ENCODE measurements at regions not wholly inside any gene's neighbourhood (a gene's known extent, or its start where the extent isn't known, plus 50 kb on each side); places are given as distances from the start of the nearest gene placed in this dataset.

DNA sequence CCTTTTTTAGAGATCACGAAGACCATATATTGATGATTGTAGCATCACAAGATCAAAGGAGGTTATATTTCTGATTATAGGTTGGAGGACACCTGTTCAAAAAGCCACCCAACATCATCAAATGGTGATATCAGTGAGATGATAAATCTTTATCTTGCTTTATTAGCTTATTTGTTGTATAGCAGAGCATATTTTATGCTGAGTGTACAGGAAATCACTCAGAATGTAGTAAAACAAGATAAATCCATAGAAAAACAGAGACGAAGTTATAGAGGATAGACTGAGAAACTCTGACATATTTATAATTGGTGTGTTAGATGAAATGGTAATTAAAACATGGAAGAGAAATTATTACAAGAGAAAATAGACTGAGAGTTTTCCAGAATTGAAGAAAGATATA lies 69.8 kb upstream of the DMAC1 start:
- H3K4me3 Mint-ChIP-seq: no peak overlapping the region
- no peaks in the 10 kb centered on the region for H3K9me3 Mint-ChIP-seq
- no peaks in the 10 kb centered on the region for H3K4me1 Mint-ChIP-seq (ENCODE audit: unreplicated experiment)
- TF ChIP-seq, protein P1, sequence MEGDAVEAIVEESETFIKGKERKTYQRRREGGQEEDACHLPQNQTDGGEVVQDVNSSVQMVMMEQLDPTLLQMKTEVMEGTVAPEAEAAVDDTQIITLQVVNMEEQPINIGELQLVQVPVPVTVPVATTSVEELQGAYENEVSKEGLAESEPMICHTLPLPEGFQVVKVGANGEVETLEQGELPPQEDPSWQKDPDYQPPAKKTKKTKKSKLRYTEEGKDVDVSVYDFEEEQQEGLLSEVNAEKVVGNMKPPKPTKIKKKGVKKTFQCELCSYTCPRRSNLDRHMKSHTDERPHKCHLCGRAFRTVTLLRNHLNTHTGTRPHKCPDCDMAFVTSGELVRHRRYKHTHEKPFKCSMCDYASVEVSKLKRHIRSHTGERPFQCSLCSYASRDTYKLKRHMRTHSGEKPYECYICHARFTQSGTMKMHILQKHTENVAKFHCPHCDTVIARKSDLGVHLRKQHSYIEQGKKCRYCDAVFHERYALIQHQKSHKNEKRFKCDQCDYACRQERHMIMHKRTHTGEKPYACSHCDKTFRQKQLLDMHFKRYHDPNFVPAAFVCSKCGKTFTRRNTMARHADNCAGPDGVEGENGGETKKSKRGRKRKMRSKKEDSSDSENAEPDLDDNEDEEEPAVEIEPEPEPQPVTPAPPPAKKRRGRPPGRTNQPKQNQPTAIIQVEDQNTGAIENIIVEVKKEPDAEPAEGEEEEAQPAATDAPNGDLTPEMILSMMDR (conservative IDR thresholded peaks at IDR 0.05): no peak
- no peaks in the 10 kb centered on the region for H3K36me3 Mint-ChIP-seq
- DNase-seq (ENCODE audit: extremely low spot score, unreplicated experiment): no peak
- no peaks in the 10 kb centered on the region for H3K27me3 Mint-ChIP-seq
- no peak overlapping the region for H3K27ac Mint-ChIP-seq

DNA sequence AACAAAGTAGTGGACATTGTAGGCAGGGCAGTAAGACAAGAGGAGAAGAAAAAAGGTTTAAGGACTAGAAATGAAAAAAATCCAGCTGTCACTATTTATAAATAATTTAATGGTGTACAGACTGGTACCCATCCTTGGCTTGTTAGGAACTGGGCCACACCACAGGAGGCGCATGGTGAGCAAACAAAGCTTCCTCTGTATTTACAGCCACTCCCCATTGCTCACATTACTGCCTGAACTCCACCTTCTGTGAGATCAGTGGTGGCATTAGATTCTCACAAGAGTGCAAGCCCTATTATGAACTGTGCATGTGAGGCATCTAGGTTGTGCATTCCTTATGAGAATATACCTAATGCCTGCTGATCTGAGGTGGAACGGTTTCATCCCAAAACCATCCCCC lies 62.6 kb upstream of the DMAC1 start:
- Mint-ChIP-seq H3K36me3 (no peaks in the 10 kb centered on the region), H3K27ac (no peak overlapping the region), H3K4me1 (ENCODE audit: unreplicated experiment) (peaks cover 10% of the 10 kb centered on the region), H3K27me3 (peaks cover 3% of the 10 kb centered on the region), H3K9me3 (no peaks in the 10 kb centered on the region), H3K4me3 (no peak overlapping the region)
- DNase-seq (ENCODE audit: extremely low spot score, unreplicated experiment): no peak
- TF ChIP-seq, protein P1 (conservative IDR thresholded peaks at IDR 0.05): no peak

DNA sequence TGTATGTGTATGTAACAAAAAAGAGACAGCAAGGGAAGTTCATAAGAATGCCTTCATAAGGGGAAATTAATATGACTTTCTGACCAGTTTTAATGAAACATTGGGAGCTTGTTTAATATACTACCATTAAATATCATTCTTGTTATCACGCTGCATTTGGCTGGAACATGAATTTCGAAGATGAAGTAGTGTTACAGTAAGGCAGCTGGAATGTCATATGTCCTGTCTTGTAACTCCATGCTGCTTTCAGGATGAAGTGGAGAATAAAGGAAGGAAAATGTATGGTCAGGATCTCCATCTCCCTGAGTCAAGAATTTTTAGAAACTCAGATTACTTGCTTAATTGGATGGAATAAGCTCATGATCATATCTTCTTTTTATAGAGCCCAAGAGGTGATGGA lies 61.5 kb upstream of the DMAC1 start:
- no peaks in the 10 kb centered on the region for H3K36me3 Mint-ChIP-seq
- H3K4me3 Mint-ChIP-seq: no peak overlapping the region
- peaks cover 10% of the 10 kb centered on the region for H3K4me1 Mint-ChIP-seq (ENCODE audit: unreplicated experiment)

DNA sequence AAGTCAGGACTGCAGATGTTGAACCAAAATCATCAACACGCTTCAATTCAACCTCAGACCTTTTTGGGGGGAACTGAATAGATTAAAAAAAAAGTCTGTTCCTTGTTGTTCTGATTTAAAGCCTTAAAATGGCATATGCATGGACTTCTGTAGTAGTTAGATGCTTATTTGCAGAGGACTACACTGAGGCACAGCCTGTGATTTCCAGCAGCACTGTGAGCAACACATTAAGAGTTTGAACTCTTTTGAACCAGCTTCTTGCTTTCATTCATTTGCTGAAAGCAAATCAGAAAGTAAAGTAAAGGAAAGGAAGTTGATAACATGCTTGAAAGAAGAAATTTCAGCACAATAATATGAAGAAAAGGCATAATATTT lies 60.7 kb upstream of the DMAC1 start:
- Mint-ChIP-seq H3K9me3 (no peaks in the 10 kb centered on the region), H3K4me3 (no peak overlapping the region), H3K27ac (no peak overlapping the region), H3K4me1 (ENCODE audit: unreplicated experiment) (peaks cover 10% of the 10 kb centered on the region), H3K27me3 (peaks cover 3% of the 10 kb centered on the region), H3K36me3 (no peaks in the 10 kb centered on the region)
- TF ChIP-seq, protein P1 (conservative IDR thresholded peaks at IDR 0.05): no peak
- DNase-seq (ENCODE audit: extremely low spot score, unreplicated experiment): no peak

More for the DNA sequence above, 61.5 kb upstream of the DMAC1 start:
- peaks cover 3% of the 10 kb centered on the region for H3K27me3 Mint-ChIP-seq
- TF ChIP-seq, protein P1 (conservative IDR thresholded peaks at IDR 0.05): no peak
- no peak overlapping the region for H3K27ac Mint-ChIP-seq
- H3K9me3 Mint-ChIP-seq: no peaks in the 10 kb centered on the region
- DNase-seq (ENCODE audit: extremely low spot score, unreplicated experiment): no peak

DNA sequence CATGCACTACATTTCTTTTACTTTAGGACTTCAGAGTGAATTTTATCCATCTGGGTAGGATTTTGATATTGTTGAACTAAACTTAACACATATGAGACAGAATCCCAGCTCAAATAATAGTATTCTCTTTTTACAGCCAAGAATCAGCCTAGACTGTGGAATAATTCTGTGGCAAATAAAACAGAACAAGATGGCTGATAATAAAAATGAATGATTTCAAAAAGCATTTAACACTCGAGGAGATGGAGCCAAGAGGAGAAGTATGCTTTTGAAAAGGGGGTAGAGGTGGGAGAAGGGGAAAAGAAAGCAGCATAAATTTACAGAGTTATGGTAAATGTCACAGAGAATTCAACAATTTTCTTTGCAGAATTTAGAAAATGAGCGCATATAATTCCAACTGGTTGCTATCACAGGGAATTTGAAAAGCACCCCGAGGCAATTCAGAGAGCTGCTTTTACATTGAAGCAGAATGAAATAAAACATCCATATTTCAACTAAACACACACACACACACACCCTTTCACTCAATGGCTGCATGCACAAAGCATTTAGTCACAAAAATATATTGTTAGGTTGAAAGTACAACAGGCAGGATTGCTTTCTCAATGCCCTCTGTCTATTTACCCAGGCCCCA lies 60.2 kb upstream of the DMAC1 start:
- no peak overlapping the region for H3K4me3 Mint-ChIP-seq
- no peak overlapping the region for H3K27ac Mint-ChIP-seq
- no peaks in the 10 kb centered on the region for H3K36me3 Mint-ChIP-seq
- TF ChIP-seq, protein P1 (conservative IDR thresholded peaks at IDR 0.05): no peak
- DNase-seq (ENCODE audit: extremely low spot score, unreplicated experiment): no peak
- H3K4me1 Mint-ChIP-seq (ENCODE audit: unreplicated experiment): peaks cover 10% of the 10 kb centered on the region
- no peaks in the 10 kb centered on the region for H3K9me3 Mint-ChIP-seq
- H3K27me3 Mint-ChIP-seq: peaks cover 3% of the 10 kb centered on the region

DNA sequence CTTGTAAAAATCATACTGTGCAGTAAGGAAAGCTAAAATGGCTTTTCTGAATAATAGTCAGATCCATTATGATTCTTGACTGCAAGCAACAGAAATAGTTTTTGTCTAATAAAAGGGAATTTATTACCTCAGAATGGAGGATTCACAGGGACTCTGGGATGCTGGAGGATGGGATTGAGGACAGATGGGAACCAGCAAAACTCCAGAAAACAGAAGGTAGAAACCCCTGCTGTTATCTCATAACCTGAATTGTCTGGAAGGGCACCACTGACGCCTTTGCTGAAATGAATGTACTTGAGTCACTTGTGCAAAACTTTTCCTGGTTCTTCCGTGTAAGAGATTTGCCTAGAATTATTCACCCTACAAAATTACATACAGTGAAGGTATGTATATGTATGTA lies 58.6 kb upstream of the DMAC1 start:
- H3K27ac Mint-ChIP-seq: no peak overlapping the region
- no peak overlapping the region for H3K4me3 Mint-ChIP-seq
- TF ChIP-seq, protein P1 (conservative IDR thresholded peaks at IDR 0.05): no peak
- no peak for DNase-seq (ENCODE audit: extremely low spot score, unreplicated experiment)
- no peaks in the 10 kb centered on the region for H3K9me3 Mint-ChIP-seq
- peaks cover 10% of the 10 kb centered on the region for H3K4me1 Mint-ChIP-seq (ENCODE audit: unreplicated experiment)
- H3K27me3 Mint-ChIP-seq: peaks cover 3% of the 10 kb centered on the region
- H3K36me3 Mint-ChIP-seq: no peaks in the 10 kb centered on the region

All from type B pancreatic cell (in vitro differentiated cells).